ENCODE measurements at regions not wholly inside any gene's neighbourhood (a gene's known extent, or its start where the extent isn't known, plus 50 kb on each side); places are given as distances from the start of the nearest gene placed in this dataset.
"Not testable (repeated sequence)": the region's sequence is repeated elsewhere in the genome, so short reads cannot be mapped to it uniquely, and the experiment has no call there.

- no peak for DNase-seq (ENCODE audit: low read depth)
Measured at GRCh38 chr21:23809573-23809972, 1797.7 kb downstream of the MRPL39 start.

- not testable (repeated sequence) for DNase-seq (ENCODE audit: low read depth)
Measured at GRCh38 chr21:23806966-23807548, 1800.2 kb downstream of the MRPL39 start.

DNA sequence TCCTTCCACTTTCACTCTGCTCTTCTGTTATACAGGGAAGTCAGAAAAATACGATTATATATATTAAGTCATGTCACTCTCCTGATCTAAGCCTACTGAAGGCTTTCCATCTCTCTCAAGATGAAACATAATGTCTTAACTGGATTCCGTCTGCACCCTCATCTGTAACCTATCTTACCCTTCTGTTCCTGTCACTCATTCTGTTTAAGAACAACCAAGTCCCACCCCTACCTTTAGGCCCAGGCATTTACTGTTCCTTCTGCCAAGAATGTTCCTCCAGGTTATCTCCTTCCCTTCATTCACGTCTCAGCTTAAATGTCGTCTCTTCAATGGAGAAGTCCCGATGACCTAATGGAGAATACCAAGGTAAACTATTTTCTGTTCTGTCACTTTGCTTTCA, 1802.4 kb downstream of the MRPL39 start:
- no peak for DNase-seq (ENCODE audit: low read depth)

DNA sequence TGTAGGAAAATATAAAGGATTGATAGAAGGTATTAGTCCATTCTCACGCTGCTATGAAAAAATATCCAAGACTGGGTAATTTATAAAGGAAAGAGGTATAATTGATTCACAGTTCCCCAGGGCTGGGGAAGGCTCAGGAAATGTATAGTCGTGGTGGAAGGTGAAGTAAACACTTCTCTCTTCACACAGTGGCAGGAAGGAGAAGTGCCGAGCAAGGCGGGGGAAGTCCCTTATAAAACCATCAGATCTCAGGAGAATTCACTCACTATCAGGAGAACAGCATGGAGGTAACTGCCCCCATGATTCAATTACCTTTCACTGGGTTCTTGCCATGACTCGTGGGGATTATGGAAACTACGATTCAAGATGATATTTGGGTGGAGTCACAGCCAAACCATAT, 1806.0 kb downstream of the MRPL39 start:
- no peak for DNase-seq (ENCODE audit: low read depth)

DNA sequence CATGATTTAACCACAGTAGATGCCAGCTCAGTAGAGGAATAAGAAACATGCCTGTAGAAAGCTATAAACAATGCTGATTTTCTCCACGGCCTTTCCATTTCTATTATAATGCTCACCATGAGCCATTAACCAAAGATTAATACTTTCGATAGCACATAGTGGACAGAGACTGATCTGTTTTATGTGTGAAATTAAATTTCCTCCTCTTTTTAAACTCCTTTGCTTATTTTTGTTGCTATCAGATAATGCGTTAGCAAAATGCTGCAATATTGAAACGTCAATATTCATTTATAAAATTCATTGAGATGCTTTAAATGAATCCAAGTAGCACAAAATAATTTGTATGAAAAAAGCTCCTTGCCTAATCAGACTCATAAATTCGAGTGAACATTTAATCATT, 1807.9 kb downstream of the MRPL39 start:
- no peak for DNase-seq (ENCODE audit: low read depth)

DNA sequence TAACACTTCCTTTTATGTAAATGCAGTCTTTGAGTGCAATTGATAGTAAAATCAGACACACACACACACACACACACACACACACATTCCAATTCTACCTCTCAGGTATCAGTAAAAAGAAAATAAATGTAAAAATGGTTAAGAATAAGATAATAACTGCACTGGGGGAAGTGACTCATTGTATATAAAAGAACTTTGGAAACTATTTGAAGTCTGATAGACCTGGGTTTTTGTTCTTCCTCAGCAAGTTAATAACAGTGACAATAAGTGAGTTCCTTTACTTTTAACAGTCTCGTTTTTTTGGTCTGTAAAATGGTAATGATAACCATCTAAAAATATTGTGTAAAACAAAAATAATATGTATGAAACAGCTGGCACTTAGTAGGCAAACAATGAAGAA, 1815.0 kb downstream of the MRPL39 start:
- DNase-seq (ENCODE audit: low read depth): no peak

DNA sequence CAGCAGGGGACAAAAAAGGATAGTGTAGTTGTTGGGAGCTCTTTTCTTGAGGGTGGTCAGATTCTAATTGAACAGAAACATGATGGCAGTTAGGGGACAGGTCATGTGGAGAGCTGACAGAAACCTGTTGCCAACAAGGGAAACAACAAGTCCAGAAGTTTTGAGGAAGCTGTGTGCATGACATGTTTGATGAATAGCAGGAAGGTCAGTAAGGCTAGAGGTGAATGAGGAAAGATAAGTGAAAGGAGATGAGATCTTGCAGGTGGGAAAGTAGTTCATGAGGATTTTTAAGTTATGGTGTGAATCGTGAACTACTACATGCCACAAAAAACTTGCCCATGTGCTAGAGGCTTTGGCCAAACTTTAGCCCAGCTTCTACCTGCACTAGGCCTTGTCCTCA, 1817.4 kb downstream of the MRPL39 start:
- no peak for DNase-seq (ENCODE audit: low read depth)

DNA sequence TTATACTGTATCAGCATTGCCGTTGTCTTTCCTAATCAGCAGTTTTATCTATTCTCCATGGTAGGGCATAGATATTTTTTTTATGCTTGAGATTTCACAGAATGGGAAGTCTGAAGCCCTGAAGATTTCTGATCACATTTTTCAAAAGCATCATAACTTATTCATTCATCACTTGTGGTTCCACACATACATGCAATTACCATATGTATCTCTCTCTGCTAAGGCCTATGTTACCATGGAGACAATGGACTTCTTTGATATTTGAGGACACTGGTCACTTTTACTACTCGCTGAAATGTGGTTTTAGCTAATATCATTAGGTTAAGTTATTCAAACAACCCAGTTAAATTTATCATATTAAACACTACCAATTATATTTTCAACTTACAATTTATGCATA, 1827.0 kb downstream of the MRPL39 start:
- DNase-seq (ENCODE audit: low read depth): no peak

GRCh38 chr21:23743821-23744220, 1863.5 kb downstream of the MRPL39 start:
- no peak for DNase-seq (ENCODE audit: low read depth)

- DNase-seq (ENCODE audit: low read depth): no peak
Measured at GRCh38 chr21:23740463-23740862, 1866.8 kb downstream of the MRPL39 start.

- no peak for DNase-seq (ENCODE audit: low read depth)
Measured at GRCh38 chr21:23732776-23733175, 1874.5 kb downstream of the MRPL39 start.

- DNase-seq (ENCODE audit: low read depth): no peak
Measured at GRCh38 chr21:23729331-23729730, 1878.0 kb downstream of the MRPL39 start.

DNA sequence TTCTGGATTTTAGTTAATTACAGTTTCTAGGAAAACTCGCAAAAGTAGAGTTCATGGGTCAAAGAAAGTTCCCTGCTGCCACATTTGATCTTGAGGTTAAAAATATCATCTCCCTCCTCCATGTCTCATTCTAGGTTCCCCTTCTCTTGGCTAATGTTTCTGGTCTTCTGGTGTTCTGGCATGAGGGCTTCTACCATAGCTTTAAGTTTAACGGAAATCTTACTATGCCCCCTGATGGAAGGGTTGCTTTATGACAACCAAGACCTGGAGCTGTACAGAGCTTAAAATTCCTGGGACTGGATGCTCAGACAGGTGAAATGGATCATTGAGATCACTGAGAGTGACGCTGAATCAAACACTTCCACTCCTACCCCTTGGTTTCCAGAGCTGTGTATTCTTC, 1881.7 kb downstream of the MRPL39 start:
- DNase-seq (ENCODE audit: low read depth): no peak

- DNase-seq (ENCODE audit: low read depth): no peak
Measured at GRCh38 chr21:23718446-23719285, 1888.6 kb downstream of the MRPL39 start.

DNA sequence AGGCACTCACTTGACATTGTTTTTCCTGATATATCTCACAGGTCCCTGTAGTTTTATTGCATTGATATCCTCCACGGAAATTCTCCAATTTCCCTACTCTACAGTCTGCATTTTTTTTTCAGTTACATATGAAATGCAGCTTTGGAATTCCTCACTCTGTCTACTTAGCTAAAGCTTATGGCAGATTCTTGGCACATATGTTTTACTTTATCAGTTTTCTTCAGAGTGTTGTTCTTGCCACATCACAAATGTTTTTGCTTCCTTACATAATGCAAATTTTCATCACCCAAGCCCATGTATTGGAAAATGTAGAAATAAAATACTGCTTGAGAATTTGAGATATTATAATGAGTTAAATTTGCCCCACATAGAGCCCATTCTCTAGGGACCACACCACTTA, 1895.1 kb downstream of the MRPL39 start:
- no peak for DNase-seq (ENCODE audit: low read depth)

DNA sequence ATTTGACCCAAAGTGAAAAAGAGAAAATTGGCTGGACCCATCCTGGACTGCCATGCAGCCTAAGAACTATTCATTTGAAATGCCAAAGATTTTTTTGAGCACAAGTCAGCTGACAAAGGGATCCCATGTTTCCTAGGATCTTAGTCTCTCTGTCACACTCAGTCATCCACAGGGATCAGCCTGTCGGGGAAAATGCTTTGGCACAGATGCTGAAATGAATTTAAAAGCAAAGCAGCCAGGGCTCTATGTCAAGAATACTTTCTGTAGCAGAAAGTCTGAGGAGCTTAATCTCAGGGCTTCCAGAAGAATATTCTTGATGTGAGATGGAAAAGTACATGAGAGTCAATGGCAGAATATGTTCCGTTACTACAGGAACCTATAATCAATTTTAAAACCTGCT, 1900.8 kb downstream of the MRPL39 start:
- DNase-seq (ENCODE audit: low read depth): no peak

DNA sequence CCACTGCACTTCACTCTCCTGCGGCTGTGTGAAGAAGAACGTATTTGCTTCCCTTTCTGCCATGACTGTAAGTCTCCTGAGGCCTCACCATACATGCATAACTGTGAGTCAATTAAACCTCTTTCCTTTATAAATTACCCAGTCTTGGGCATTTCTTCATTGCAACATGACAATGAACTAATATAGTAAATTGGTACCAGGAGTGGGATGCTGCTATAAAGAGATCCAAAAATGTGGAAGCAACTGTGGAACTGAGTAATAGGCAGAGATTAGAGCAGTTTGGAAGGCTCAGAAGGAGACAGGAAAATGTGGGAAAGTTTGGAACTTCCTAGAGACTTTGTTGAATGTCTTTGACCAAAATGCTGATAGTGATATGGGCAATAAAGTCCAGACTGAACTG, 1907.9 kb downstream of the MRPL39 start:
- no peak for DNase-seq (ENCODE audit: low read depth)

DNA sequence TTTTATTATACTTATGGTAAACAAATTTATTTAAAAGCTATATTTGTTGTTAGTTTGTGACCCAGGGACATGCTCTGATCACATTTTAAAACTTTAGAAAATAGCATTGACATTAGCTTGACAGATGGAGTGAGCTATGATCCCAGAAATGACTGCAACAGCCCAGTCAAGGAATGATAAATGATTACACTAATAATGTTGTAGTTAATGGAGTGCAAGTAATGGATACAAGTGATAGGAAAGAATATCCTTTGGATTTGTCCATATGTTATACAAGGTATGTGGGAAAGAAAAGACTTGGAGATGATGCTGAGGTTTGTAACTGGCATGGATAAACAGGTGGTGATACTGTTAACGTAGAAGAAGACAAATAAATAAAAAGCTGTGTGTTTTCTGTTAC, 1908.7 kb downstream of the MRPL39 start:
- DNase-seq (ENCODE audit: low read depth): no peak

DNA sequence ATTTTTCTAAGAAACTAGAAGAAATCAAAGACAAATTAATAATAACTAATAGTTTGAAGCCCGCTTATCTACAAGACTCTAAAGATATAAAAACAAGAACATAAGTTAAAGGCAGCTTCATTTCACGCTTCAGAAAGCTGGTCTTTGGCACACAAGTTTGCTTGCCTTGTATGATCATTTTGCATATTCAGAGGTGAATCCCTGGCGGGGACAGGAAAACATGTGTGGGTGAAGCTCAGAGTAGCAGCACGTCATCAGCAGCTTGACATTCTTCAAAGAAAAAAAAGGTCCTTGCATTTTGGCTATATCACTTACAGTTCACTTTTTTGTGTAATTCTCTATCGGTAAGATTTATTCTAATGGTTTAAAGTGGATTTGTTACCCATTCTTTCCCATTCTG, 1911.8 kb downstream of the MRPL39 start:
- no peak for DNase-seq (ENCODE audit: low read depth)

- no peak for DNase-seq (ENCODE audit: low read depth)
Measured at GRCh38 chr21:23694390-23694789, 1912.9 kb downstream of the MRPL39 start.

DNA sequence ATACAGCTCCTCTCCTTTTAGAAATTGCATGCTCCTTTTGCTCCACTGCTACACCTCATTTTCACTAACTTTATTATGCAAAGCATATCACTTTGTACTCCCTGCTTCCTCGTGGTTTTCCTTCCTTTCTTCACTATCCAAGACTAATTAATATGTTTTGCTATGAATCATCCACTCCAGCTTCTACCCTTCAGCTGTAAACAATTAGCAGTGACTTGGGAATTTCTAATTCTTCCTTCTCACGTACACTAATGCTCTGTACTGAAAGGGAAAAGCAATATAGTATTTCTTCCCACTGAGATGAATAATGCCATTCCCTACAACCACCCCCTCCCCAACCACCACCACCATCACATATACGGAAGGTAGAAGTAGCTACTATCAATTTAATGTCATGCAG, 1917.0 kb downstream of the MRPL39 start:
- DNase-seq (ENCODE audit: low read depth): no peak

GRCh38 chr21:23686737-23687523, 1920.4 kb downstream of the MRPL39 start:
- no peak for DNase-seq (ENCODE audit: low read depth)
